HCT116 (cell line): ENCODE measurements at regions not wholly inside any gene's neighbourhood (a gene's known extent, or its start where the extent isn't known, plus 50 kb on each side); places are given as distances from the start of the nearest gene placed in this dataset.

Source experiments
- ATAC-seq: fragments of 200-7000 bp; cut with Tn5 transposase; 2 replicates; pipeline ENCODE4 v1.9.1; 2020; ENCODE audit warnings: mild to moderate bottlenecking, moderate library complexity
- BruUV-seq: library from RNA; stranded (reverse); fragments of 400-500 nt; replicated peaks from 2 replicates; lab custom pipeline; 2021; lab: Mats Ljungman, UMichigan
- CTCF ChIA-PET: fragments of 300-600 bp; sonication (Branson Sonifier 250); formaldehyde crosslinking; loops from one replicate; lab custom pipeline; 2021; ENCODE audit warnings: antibody characterized with exemption; lab: Charles Lee
- POLR2A ChIA-PET: fragments of 300-600, 350-600 bp; sonication (Branson Sonifier 250); formaldehyde crosslinking; loops from one replicate; lab custom pipeline; 2021; ENCODE audit warnings: antibody characterized with exemption; lab: Charles Lee
- RAD21 ChIA-PET, 2 experiments: fragments of 300-600 bp; sonication (Branson Sonifier 250); formaldehyde crosslinking; loops; one replicate each; lab custom pipeline; 2023; ENCODE audit warnings: low total read pairs in 2 of 2; ENCODE audit not compliant: uncharacterized antibody in 2 of 2, unreplicated experiment in 2 of 2, low non-redundant PET in 1 of 2; lab: Charles Lee
- DNase-seq: peaks from one replicate; pipeline ENCODE4 v3.0.0-alpha.2; 2010; ENCODE audit warnings: low read depth, low spot score
- H2AFZ ChIP-seq: fragments of 200-600 bp; shearing (Covaris generic), sonication (generic); 2 replicates; pipeline ENCODE4 v1.6.1; 2017; ENCODE audit warnings: low read depth, mixed run types, mixed read lengths, antibody characterized with exemption, low read length; ENCODE audit not compliant: poor library complexity, severe bottlenecking
- H3K27ac ChIP-seq: 2 replicates; pipeline ENCODE4 v1.5.1; 2012; ENCODE audit warnings: low read depth, low read length
- H3K27me3 ChIP-seq: fragments of 200-600 bp; sonication (generic); 2 replicates; pipeline ENCODE4 v1.6.1; 2016; ENCODE audit warnings: mixed run types, low read length, mixed read lengths; ENCODE audit not compliant: insufficient read depth
- H3K36me3 ChIP-seq, 2 experiments: fragments of 200-500 bp in 1 of 2; fragments of 200-600 bp in 1 of 2; sonication (Bioruptor generic) in 1 of 2; sonication (generic) in 1 of 2; 2 replicates each; pipeline versions ENCODE4 v1.5.1 to v1.6.1; 2014 to 2016; ENCODE audit warnings: low read length in 2 of 2, inconsistent platforms in 1 of 2, mixed read lengths in 1 of 2, mixed run types in 1 of 2; ENCODE audit not compliant: insufficient read depth in 2 of 2, control insufficient read depth in 1 of 2
- H3K4me1 ChIP-seq, 2 experiments: fragments of 200-600 bp in 1 of 2; sonication (generic) in 1 of 2; 2 replicates each; pipeline versions ENCODE4 v1.5.1 to v1.6.1; 2012 to 2017; ENCODE audit warnings: low read length in 2 of 2, inconsistent platforms in 1 of 2, mild to moderate bottlenecking in 1 of 2, mixed read lengths in 1 of 2, mixed run types in 1 of 2, moderate library complexity in 1 of 2; ENCODE audit not compliant: insufficient read depth in 2 of 2, control insufficient read depth in 1 of 2
- H3K4me2 ChIP-seq: fragments of 200-600 bp; sonication (generic); 2 replicates; pipeline ENCODE4 v1.6.1; 2017; ENCODE audit warnings: mixed run types, low read length, mixed read lengths
- H3K4me3 ChIP-seq, 2 experiments: fragments of 200-600 bp in 1 of 2; sonication (generic) in 1 of 2; replicated peaks in 1 of 2; 2 replicates each; pipeline ENCODE4 v1.5.1; 2011 to 2016; ENCODE audit warnings: low read length in 2 of 2, control low read depth in 1 of 2, low read depth in 1 of 2, mild to moderate bottlenecking in 1 of 2, mixed read lengths in 1 of 2, mixed run types in 1 of 2
- H3K79me2 ChIP-seq: fragments of 200-600 bp; sonication (generic); 2 replicates; pipeline ENCODE4 v1.6.1; 2017; ENCODE audit warnings: mild to moderate bottlenecking, mixed run types, low read length, moderate library complexity, mixed read lengths; ENCODE audit not compliant: insufficient read depth
- H3K9ac ChIP-seq: fragments of 200-600 bp; sonication (generic); 2 replicates; pipeline ENCODE4 v1.6.1; 2016; ENCODE audit warnings: low read length, mixed read lengths
- H3K9me2 ChIP-seq: fragments of 200-600 bp; sonication (generic), shearing (Covaris generic); 2 replicates; pipeline ENCODE4 v1.6.1; 2017; ENCODE audit warnings: mixed run types, mild to moderate bottlenecking, moderate library complexity; ENCODE audit not compliant: insufficient read depth
- H3K9me3 ChIP-seq, 2 experiments: fragments of 200-500 bp in 1 of 2; fragments of 200-600 bp in 1 of 2; sonication (Bioruptor generic) in 1 of 2; sonication (generic) in 1 of 2; 2 replicates each; pipeline ENCODE4 v1.6.1; 2014 to 2017; ENCODE audit warnings: low read length in 2 of 2, mixed read lengths in 2 of 2, inconsistent platforms in 1 of 2, low read depth in 1 of 2, mild to moderate bottlenecking in 1 of 2, mixed run types in 1 of 2, moderate library complexity in 1 of 2; ENCODE audit not compliant: control insufficient read depth in 1 of 2, insufficient read depth in 1 of 2
- H4K20me1 ChIP-seq: fragments of 200-600 bp; sonication (generic), shearing (Covaris generic); 2 replicates; pipeline ENCODE4 v1.6.1; 2017; ENCODE audit warnings: mixed run types, mild to moderate bottlenecking, moderate library complexity; ENCODE audit not compliant: insufficient read depth
- ATF3 ChIP-seq: IDR thresholded peaks from 2 replicates; pipeline ENCODE4 v1.6.1; 2012
- CBX3 ChIP-seq: IDR thresholded peaks from 2 replicates; pipeline ENCODE4 v1.6.1; 2012; ENCODE audit warnings: low read depth
- CTCF ChIP-seq, 3 experiments: fragments of 200-600 bp in 1 of 3; sonication (generic) in 1 of 3; IDR thresholded peaks in 2 of 3; conservative IDR thresholded peaks in 1 of 3; 2 replicates each; pipeline ENCODE4 v1.5.1; 2012 to 2017; ENCODE audit warnings: low read depth in 2 of 3, low read length in 2 of 3, antibody characterized with exemption in 1 of 3, borderline replicate concordance in 1 of 3, control low read depth in 1 of 3, mild to moderate bottlenecking in 1 of 3, mixed read lengths in 1 of 3, mixed run types in 1 of 3, moderate library complexity in 1 of 3; ENCODE audit not compliant: insufficient read depth in 1 of 3
- EGR1 ChIP-seq: IDR thresholded peaks from 2 replicates; pipeline ENCODE4 v1.6.1; 2012; ENCODE audit warnings: low read depth
- ELF1 ChIP-seq: IDR thresholded peaks from 2 replicates; pipeline ENCODE4 v1.6.1; 2012; ENCODE audit warnings: low read depth, borderline replicate concordance
- EZH2 ChIP-seq: fragments of 200-600 bp; sonication (generic); IDR thresholded peaks from 2 replicates; pipeline ENCODE4 v1.6.1; 2017; ENCODE audit warnings: antibody characterized with exemption, mixed run types
- EZH2phosphoT487 ChIP-seq: fragments of 200-600 bp; IDR thresholded peaks from 2 replicates; pipeline ENCODE4 v1.6.1; 2018; ENCODE audit warnings: antibody characterized with exemption, borderline replicate concordance
- FOSL1 ChIP-seq: IDR thresholded peaks from 2 replicates; pipeline ENCODE4 v1.6.1; 2012; ENCODE audit warnings: low read depth
- MAX ChIP-seq: IDR thresholded peaks from 2 replicates; pipeline ENCODE4 v1.6.1; 2012
- POLR2A ChIP-seq: IDR thresholded peaks from 2 replicates; pipeline ENCODE4 v1.7.0; 2011; ENCODE audit warnings: borderline replicate concordance; ENCODE audit not compliant: insufficient read depth, insufficient read length; ENCODE audit errors: extremely low read depth
- RAD21 ChIP-seq: IDR thresholded peaks from 2 replicates; pipeline ENCODE4 v1.6.1; 2012; ENCODE audit warnings: low read depth, mild to moderate bottlenecking
- REST ChIP-seq: IDR thresholded peaks from 2 replicates; pipeline ENCODE4 v1.6.1; 2012; ENCODE audit warnings: low read depth
- SIN3A ChIP-seq: IDR thresholded peaks from 2 replicates; pipeline ENCODE4 v1.6.1; 2012; ENCODE audit warnings: low read depth
- SP1 ChIP-seq: IDR thresholded peaks from 2 replicates; pipeline ENCODE4 v1.6.1; 2012; ENCODE audit warnings: low read depth
- SRF ChIP-seq: IDR thresholded peaks from 2 replicates; pipeline ENCODE4 v1.6.1; 2012; ENCODE audit warnings: low read depth
- TCF7L2 ChIP-seq: IDR thresholded peaks from 2 replicates; pipeline ENCODE4 v1.7.0; 2011; ENCODE audit warnings: borderline replicate concordance, inconsistent platforms; ENCODE audit not compliant: insufficient read depth, insufficient read length; ENCODE audit errors: extremely low read depth
- YY1 ChIP-seq: IDR thresholded peaks from 2 replicates; pipeline ENCODE4 v1.6.1; 2011; ENCODE audit warnings: low read length, low read depth, moderate library complexity, mild to moderate bottlenecking; ENCODE audit not compliant: insufficient replicate concordance; ENCODE audit errors: extremely low read depth
- ZFX ChIP-seq: fragments of 450-650 bp; IDR thresholded peaks from 2 replicates; pipeline ENCODE4 v1.6.1; 2017
- ZNF274 ChIP-seq: fragments of 200-500 bp; sonication (Bioruptor generic); IDR thresholded peaks from 2 replicates; pipeline ENCODE4 v1.6.1; 2014; ENCODE audit warnings: mild to moderate bottlenecking, low read depth, low read length, inconsistent platforms
- intact Hi-C: fragments of 100-400 bp; cut with micrococcal nuclease; formaldehyde crosslinking; loops from 2 replicates; pipeline ENCODE4 v1.10.0; 2022

GRCh38 chr2:80894486-80894885 lies 589.9 kb upstream of the LRRTM1 start:
- ATAC-seq (no peak), DNase-seq (no peak)
- H3K79me2 ChIP-seq: no peaks in the 10 kb centered on the region
- H3K9ac ChIP-seq: no peak overlapping the region
- H3K4me3 ChIP-seq: no peak overlapping the region
- no peak for TF ChIP-seq EZH2phosphoT487
- TF ChIP-seq POLR2A: no peak
- TF ChIP-seq YY1: no peak
- TF ChIP-seq SRF: no peak
- TF ChIP-seq REST: no peak
- no peak for TF ChIP-seq EZH2
- TF ChIP-seq SIN3A: no peak
- no peak for TF ChIP-seq CBX3
- no peak for TF ChIP-seq ZNF274
- TF ChIP-seq MAX: no peak
- TF ChIP-seq RAD21: no peak
- TF ChIP-seq ZFX: no peak
- TF ChIP-seq ELF1: no peak
- no peak for TF ChIP-seq CTCF (IDR thresholded peaks at IDR 0.05 in 2 of 3, conservative IDR thresholded peaks at IDR 0.05 in 1 of 3; ENCODE audit: borderline replicate concordance in 1 of 3, insufficient read depth in 1 of 3, low read depth in 2 of 3, low read length in 2 of 3)
- TF ChIP-seq ATF3: no peak
- TF ChIP-seq FOSL1: no peak
- TF ChIP-seq SP1: no peak
- TF ChIP-seq EGR1: no peak
- no peak for TF ChIP-seq TCF7L2
- H3K27me3 ChIP-seq: no peaks in the 10 kb centered on the region
- ChIA-PET RAD21 (no interaction called here), POLR2A (no interaction called here), CTCF (no interaction called here)
- no peaks in the 10 kb centered on the region for H3K9me2 ChIP-seq
- no peaks in the 10 kb centered on the region for H3K36me3 ChIP-seq
- no peak overlapping the region for H2AFZ ChIP-seq
- intact Hi-C loops: no loop called here
- no TSS peak for BruUV-seq
- H3K4me2 ChIP-seq: no peak overlapping the region
- H3K9me3 ChIP-seq: no peaks in the 10 kb centered on the region; a peak in 1 of 4 replicates
- no peaks in the 10 kb centered on the region for H3K4me1 ChIP-seq
- H4K20me1 ChIP-seq: no peaks in the 10 kb centered on the region
- no peak overlapping the region for H3K27ac ChIP-seq
